AG20443 (cell line): ENCODE measurements at regions not wholly inside any gene's neighbourhood (a gene's known extent, or its start where the extent isn't known, plus 50 kb on each side); places are given as distances from the start of the nearest gene placed in this dataset.
"Not testable (repeated sequence)": the region's sequence is repeated elsewhere in the genome, so short reads cannot be mapped to it uniquely, and the experiment has no call there.

Source experiments
- DNase-seq: peaks from one replicate; pipeline ENCODE4 v3.0.0; 2012; ENCODE audit warnings: low spot score, mixed read lengths

- DNase-seq = no peak
Measured at GRCh38 chr14:83912032-83912642, 1617.8 kb upstream of the FLRT2 start.

- no peak for DNase-seq
Measured at GRCh38 chr14:83913476-83913875, 1616.5 kb upstream of the FLRT2 start.

- DNase-seq = no peak
Measured at GRCh38 chr14:83918546-83918945, 1611.4 kb upstream of the FLRT2 start.

- DNase-seq = not testable (repeated sequence)
Measured at GRCh38 chr14:83919675-83920074, 1610.3 kb upstream of the FLRT2 start.

GRCh38 chr14:83923842-83924241 is 1606.1 kb upstream of the FLRT2 start:
- no peak for DNase-seq

GRCh38 chr14:83924259-83924658 is 1605.7 kb upstream of the FLRT2 start:
- no peak for DNase-seq

- DNase-seq = no peak
Measured at GRCh38 chr14:83940253-83940652, 1589.7 kb upstream of the FLRT2 start.

GRCh38 chr14:83958359-83958758 is 1571.6 kb upstream of the FLRT2 start:
- DNase-seq = no peak

- DNase-seq = no peak
Measured at GRCh38 chr14:83960832-83961512, 1569.0 kb upstream of the FLRT2 start.

- no peak for DNase-seq
Measured at GRCh38 chr14:83969998-83970397, 1559.9 kb upstream of the FLRT2 start.

- DNase-seq = no peak
Measured at GRCh38 chr14:83972631-83973030, 1557.3 kb upstream of the FLRT2 start.

GRCh38 chr14:83974647-83975163 is 1555.2 kb upstream of the FLRT2 start:
- DNase-seq = no peak

- DNase-seq = no peak
Measured at GRCh38 chr14:83975435-83975834, 1554.5 kb upstream of the FLRT2 start.

GRCh38 chr14:83975841-83976770 is 1553.8 kb upstream of the FLRT2 start:
- DNase-seq = no peak

GRCh38 chr14:83977583-83977982 is 1552.4 kb upstream of the FLRT2 start:
- no peak for DNase-seq

- not testable (repeated sequence) for DNase-seq
Measured at GRCh38 chr14:83981676-83982258, 1548.2 kb upstream of the FLRT2 start.

GRCh38 chr14:83988275-83988674 is 1541.7 kb upstream of the FLRT2 start:
- DNase-seq = no peak

- no peak for DNase-seq
Measured at GRCh38 chr14:83991666-83992065, 1538.3 kb upstream of the FLRT2 start.

- DNase-seq = no peak
Measured at GRCh38 chr14:83992857-83993256, 1537.1 kb upstream of the FLRT2 start.

- DNase-seq = no peak
Measured at GRCh38 chr14:83993545-83993944, 1536.4 kb upstream of the FLRT2 start.

GRCh38 chr14:83994020-83994419 is 1535.9 kb upstream of the FLRT2 start:
- DNase-seq = no peak

- DNase-seq = no peak
Measured at GRCh38 chr14:84001023-84001422, 1528.9 kb upstream of the FLRT2 start.
